Activated B cell treated with CpG ODN at 0.5 μM for 24 hours (primary cell): ENCODE measurements at regions not wholly inside any gene's neighbourhood (a gene's known extent, or its start where the extent isn't known, plus 50 kb on each side); places are given as distances from the start of the nearest gene placed in this dataset.

Source experiments
- ATAC-seq: fragments of 200-7000 bp; cut with Tn5 transposase; one replicate; pipeline ENCODE4 v1.10.0; 2021; ENCODE audit warnings: low read depth, mild to moderate bottlenecking, moderate library complexity
- CTCF ChIA-PET: fragments of 350-600 bp; sonication (Branson Sonifier 250); formaldehyde crosslinking; loops from one replicate; lab custom pipeline; 2021; ENCODE audit warnings: antibody characterized with exemption; lab: Charles Lee
- POLR2A ChIA-PET: fragments of 350-600 bp; sonication (Branson Sonifier 250); formaldehyde crosslinking; loops from one replicate; lab custom pipeline; 2021; ENCODE audit warnings: antibody characterized with exemption; lab: Charles Lee
- DNase-seq: peaks from one replicate; pipeline ENCODE4 v3.0.0; 2022
- H3K27ac Mint-ChIP-seq: one replicate; pipeline ENCODE4 v1.8.0; 2020; ENCODE audit warnings: mixed read lengths
- H3K27me3 Mint-ChIP-seq: one replicate; pipeline ENCODE4 v1.8.0; 2021; ENCODE audit warnings: mixed read lengths
- H3K36me3 Mint-ChIP-seq: one replicate; pipeline ENCODE4 v1.8.0; 2021; ENCODE audit warnings: low read depth, mixed read lengths
- H3K4me1 Mint-ChIP-seq: one replicate; pipeline ENCODE4 v1.8.0; 2021; ENCODE audit warnings: mixed read lengths
- H3K4me3 Mint-ChIP-seq: one replicate; pipeline ENCODE4 v1.8.0; 2020; ENCODE audit warnings: mild to moderate bottlenecking, mixed read lengths
- H3K9me3 Mint-ChIP-seq: one replicate; pipeline ENCODE4 v1.8.0; 2020; ENCODE audit warnings: mixed read lengths
- intact Hi-C: fragments of 100-400 bp; cut with micrococcal nuclease; formaldehyde crosslinking; loops from one replicate; pipeline ENCODE4 v1.15.1; 2024
- TF ChIP-seq, protein P1 (sequence below): fragments of 200-600 bp; IDR thresholded peaks from one replicate; pipeline ENCODE4 v1.8.0; 2022; ENCODE audit warnings: antibody characterized with exemption, mild to moderate bottlenecking

- Mint-ChIP-seq H3K36me3 (no peaks in the 10 kb centered on the region), H3K27me3 (peaks cover 3% of the 10 kb centered on the region), H3K9me3 (no peaks in the 10 kb centered on the region), H3K4me3 (no peak overlapping the region), H3K4me1 (no peaks in the 10 kb centered on the region), H3K27ac (no peak overlapping the region)
- DNase-seq (no peak), ATAC-seq (no peak)
- POLR2A ChIA-PET = no interaction called here
- intact Hi-C loops = no loop called here
- CTCF ChIA-PET = no interaction called here
- TF ChIP-seq, protein P1, sequence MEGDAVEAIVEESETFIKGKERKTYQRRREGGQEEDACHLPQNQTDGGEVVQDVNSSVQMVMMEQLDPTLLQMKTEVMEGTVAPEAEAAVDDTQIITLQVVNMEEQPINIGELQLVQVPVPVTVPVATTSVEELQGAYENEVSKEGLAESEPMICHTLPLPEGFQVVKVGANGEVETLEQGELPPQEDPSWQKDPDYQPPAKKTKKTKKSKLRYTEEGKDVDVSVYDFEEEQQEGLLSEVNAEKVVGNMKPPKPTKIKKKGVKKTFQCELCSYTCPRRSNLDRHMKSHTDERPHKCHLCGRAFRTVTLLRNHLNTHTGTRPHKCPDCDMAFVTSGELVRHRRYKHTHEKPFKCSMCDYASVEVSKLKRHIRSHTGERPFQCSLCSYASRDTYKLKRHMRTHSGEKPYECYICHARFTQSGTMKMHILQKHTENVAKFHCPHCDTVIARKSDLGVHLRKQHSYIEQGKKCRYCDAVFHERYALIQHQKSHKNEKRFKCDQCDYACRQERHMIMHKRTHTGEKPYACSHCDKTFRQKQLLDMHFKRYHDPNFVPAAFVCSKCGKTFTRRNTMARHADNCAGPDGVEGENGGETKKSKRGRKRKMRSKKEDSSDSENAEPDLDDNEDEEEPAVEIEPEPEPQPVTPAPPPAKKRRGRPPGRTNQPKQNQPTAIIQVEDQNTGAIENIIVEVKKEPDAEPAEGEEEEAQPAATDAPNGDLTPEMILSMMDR = no peak
These were observed 126.5 kb downstream of the CHST1 start for GRCh38 chr11:45538939-45539338.

DNA sequence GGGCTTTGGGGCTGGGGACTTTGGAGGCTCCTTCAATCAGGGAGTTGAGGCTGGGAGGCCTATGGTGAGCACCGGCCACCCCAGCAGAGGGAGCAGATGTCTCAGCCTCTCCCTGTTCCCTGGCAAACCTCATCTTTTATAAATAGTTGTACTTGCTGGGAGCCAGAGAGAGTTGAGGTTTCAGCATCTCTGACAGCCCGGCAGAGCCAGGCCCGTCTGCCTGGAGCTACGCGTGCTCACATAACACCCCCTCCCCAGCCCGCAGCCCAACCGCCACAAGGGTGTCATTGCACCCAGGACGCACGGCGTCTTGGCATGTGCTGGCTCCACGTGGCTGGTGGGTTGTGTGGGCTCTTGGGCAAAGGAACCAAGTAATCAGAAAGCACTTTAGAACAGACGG lies 127.1 kb downstream of the CHST1 start:
- CTCF ChIA-PET = no interaction called here
- POLR2A ChIA-PET = no interaction called here
- ATAC-seq (no peak), DNase-seq (no peak)
- intact Hi-C loops = no loop called here
- Mint-ChIP-seq H3K4me1 (no peaks in the 10 kb centered on the region), H3K4me3 (no peak overlapping the region), H3K9me3 (no peaks in the 10 kb centered on the region), H3K36me3 (no peaks in the 10 kb centered on the region), H3K27ac (no peak overlapping the region), H3K27me3 (peaks cover 3% of the 10 kb centered on the region)
- TF ChIP-seq, protein P1 = no peak

DNA sequence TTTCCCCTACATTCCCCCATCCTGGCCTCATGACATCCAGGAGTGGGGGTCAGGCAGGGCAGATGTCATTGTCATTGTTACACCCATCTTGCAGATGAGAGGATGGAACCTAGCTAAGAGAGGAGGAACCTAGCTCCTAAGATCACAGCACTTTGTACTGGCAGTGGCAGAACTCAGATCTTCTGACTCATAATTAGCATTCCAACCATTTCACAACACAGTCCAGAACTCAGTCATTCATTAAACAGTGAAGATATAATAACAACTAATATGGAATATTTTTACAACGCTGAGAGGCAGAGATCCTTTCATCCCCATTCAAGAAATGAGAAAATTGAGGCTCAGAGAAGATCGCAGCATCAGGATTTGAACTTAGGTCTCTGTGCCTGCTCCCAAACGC lies 127.8 kb downstream of the CHST1 start:
- ATAC-seq (no peak), DNase-seq (no peak)
- Mint-ChIP-seq H3K9me3 (no peaks in the 10 kb centered on the region), H3K36me3 (no peaks in the 10 kb centered on the region), H3K27me3 (peaks cover 8% of the 10 kb centered on the region), H3K4me3 (no peak overlapping the region), H3K4me1 (no peaks in the 10 kb centered on the region), H3K27ac (no peak overlapping the region)
- TF ChIP-seq, protein P1 = no peak
- ChIA-PET POLR2A (no interaction called here), CTCF (no interaction called here)
- intact Hi-C loops = no loop called here

DNA sequence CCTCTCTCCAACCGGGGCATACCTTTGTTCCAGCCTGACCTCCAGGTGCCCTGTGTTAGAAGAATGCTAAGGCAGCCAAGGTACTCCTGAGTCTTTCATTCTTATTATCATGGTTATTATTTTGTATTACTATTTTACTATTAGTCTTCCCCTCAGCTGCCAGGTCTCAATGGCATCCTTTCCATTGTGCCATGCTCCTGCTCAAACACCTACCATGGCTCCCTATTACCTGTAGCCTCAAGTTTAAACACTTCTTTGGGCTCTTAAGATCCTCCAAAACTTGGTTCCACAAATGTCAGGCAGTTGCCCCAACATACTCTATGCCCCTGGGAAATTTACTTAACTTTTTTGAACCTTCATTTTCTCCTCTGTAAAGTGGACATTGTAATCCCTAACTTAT lies 130.4 kb downstream of the CHST1 start:
- ChIA-PET CTCF (no interaction called here), POLR2A (interaction anchor here (0.7 kb wide), 1 partner anchor 116 kb away, joined by 3 read pairs; no protein-coding TSS in a partner anchor)
- TF ChIP-seq, protein P1 = no peak
- Mint-ChIP-seq H3K4me3 (no peak overlapping the region), H3K9me3 (no peaks in the 10 kb centered on the region), H3K27me3 (peaks cover 10% of the 10 kb centered on the region), H3K4me1 (no peaks in the 10 kb centered on the region), H3K36me3 (no peaks in the 10 kb centered on the region), H3K27ac (no peak overlapping the region)
- intact Hi-C loops = no loop called here
- DNase-seq = no peak
- ATAC-seq = no peak

- no peaks in the 10 kb centered on the region for H3K4me1 Mint-ChIP-seq
- H3K4me3 Mint-ChIP-seq = no peak overlapping the region
- no peak for ATAC-seq
- no peaks in the 10 kb centered on the region for H3K9me3 Mint-ChIP-seq
- CTCF ChIA-PET = no interaction called here
- H3K27me3 Mint-ChIP-seq = peaks cover 11% of the 10 kb centered on the region
- intact Hi-C loops = no loop called here
- no peak for DNase-seq
- no peak overlapping the region for H3K27ac Mint-ChIP-seq
- TF ChIP-seq, protein P1 = no peak
- H3K36me3 Mint-ChIP-seq = no peaks in the 10 kb centered on the region
- POLR2A ChIA-PET = interaction anchor here (0.7 kb wide), 1 partner anchor 117 kb away, joined by 3 read pairs; no protein-coding TSS in a partner anchor
These were observed 131.3 kb downstream of the CHST1 start for GRCh38 chr11:45534132-45534531.
